Frontal cortex (tissue), 3 donors: ENCODE measurements at regions not wholly inside any gene's neighbourhood (a gene's known extent, or its start where the extent isn't known, plus 50 kb on each side); places are given as distances from the start of the nearest gene placed in this dataset.
"Not testable (repeated sequence)": the region's sequence is repeated elsewhere in the genome, so short reads cannot be mapped to it uniquely, and the experiment has no call there.

Source experiments
- DNase-seq, 2 donors: peaks; one replicate each; pipeline ENCODE4 v3.0.0; 2012; ENCODE audit warnings: low spot score in 2 of 2
- FAIRE-seq: peaks from 2 replicates; lab custom pipeline; 2012; peaks lifted over from hg19 to GRCh38; lab: Jason Lieb, UNC
- donor health status: control.
- donor health status: control.
- donor health status: control.

DNA sequence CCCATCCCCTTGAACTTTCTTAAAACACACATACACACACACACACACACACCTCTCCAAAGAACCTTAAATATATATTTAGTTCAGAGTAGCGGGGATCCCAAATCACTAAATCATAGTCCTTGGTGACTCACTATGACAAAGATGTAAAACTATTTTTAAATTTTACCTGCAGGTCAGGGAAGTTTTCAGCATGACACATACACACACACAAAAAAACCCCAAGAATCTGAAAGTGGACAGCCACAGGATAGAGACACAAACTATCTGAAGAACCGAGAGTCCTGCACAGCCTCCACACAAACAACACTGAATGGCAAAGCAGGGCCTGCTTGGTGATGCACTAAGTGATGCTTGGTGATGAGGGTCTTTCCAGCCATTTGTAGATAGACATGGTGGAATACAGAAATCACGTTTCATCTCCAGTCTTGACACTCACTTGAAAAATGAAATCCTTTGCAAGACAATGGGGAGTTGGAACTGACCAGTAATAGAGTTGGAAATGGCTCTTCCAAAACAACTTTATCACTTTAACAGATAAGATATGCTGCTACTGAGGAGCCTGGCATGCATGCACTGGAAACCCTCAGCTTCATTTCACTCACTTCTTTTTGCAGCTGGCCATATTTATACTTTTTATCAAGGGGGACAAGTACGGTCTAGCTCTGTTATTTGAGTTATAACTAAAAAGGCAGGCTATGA lies 307.3 kb downstream of the RAPGEF2 start:
- no peak for FAIRE-seq
- DNase-seq, result no peak

DNA sequence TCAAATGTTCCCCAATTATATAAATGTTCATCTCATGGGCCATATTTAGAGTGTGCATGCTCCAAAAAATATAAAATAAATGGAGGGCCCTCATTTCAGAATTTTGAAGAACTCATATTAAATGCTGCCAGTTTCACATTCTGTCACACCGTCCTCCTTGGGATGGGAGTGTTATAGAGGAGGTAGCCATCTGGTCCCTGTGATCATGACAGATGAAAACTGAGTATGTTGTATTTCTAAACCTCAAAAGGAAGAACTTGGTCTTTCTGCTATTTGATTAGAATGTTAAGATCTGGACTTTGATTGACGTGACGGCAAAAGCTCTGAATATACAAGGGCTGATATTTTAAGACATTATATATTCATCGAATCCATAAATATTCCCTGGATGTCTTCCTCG lies 308.0 kb downstream of the RAPGEF2 start:
- FAIRE-seq (no peak), DNase-seq (no peak)

DNA sequence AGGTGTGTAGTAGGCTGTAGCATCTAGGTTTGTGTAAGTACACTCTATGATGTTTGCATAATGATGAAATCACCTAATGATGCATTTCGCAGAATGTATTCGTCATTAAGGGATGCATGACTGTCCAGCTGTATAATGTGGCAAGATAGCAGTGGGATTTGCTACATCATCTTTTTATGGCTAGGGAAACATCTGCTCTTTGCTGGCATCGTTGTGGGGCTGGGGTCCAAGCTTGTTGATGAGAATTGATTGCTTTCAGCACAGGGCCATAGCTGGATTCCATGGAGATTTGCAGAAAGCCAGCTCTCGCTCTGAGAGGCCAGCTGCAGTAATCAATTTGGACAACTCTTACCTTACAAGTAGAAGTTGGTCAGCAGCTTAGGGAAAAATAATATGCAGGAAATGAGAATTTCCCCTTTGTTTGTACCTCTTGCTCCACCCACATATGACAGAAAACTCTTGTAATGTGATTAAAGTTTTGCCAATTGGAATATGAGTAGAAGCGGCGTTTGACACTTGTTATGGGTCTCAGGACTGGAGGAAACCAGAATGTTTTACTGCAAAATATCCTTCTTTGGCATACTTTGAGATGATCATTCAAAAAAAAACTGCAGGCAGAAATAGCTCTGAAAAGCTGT lies 310.5 kb downstream of the RAPGEF2 start:
- DNase-seq, result no peak

DNA sequence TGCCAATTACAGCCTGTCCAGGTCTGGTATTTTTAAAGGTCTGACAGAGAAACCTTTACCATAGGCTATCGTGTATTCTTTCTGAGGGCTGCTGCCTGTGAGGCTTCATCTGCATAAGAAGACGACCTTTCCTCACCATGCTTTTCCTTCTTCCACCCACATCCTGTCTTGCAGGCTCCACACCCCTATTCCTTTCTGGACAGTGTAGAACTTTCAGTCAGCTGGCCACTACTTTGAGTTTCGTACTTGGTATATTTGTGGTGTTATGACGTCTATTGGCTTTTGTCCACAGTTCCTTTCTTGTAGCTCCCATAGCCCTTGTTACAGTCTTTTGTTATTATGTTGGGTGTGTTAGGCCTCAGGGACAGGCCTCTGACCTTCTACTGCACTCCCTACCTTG lies 311.4 kb downstream of the RAPGEF2 start:
- no peak for DNase-seq
- FAIRE-seq, result no peak

More for the DNA sequence above, 310.5 kb downstream of the RAPGEF2 start:
- no peak for FAIRE-seq

DNA sequence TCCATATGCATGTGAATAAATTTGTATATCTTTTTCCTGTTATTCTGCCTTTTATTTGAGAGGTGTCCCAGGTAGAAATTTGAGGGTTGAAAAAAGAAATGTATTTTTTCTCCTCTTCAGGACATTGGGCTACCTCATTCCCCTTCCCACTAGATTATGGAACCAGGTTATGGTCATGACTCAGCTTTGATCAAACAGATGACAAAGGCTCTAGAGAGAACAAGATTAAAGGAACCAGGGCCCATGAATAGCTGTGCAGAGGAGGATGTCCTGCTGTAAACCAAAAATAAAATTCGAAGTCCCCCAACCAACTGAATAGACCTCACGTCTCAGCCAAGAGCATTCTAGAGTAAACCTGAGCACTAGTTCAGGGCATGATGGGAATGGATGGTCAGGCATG lies 313.2 kb downstream of the RAPGEF2 start:
- DNase-seq (no peak), FAIRE-seq (no peak)

DNA sequence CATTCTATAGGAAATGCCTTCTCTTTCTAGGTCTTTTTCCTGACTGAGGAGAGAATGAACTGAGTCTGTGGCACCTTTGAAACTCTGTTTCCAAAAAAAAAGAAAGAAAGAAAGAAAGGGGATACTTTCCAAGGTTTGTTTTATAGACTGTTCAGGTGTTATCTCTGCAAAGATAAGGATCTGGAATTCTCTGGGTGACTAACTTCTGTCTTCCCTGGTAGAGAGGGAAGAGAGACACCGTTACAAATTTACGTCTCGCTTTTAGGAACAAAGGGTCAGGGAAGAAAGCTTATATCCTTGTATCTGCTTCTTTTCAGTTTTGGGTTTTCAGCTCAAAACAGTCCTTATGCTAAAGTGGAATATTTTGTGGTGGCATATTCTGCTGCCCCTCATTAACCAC lies 314.1 kb downstream of the RAPGEF2 start:
- FAIRE-seq (no peak), DNase-seq (no peak)

DNA sequence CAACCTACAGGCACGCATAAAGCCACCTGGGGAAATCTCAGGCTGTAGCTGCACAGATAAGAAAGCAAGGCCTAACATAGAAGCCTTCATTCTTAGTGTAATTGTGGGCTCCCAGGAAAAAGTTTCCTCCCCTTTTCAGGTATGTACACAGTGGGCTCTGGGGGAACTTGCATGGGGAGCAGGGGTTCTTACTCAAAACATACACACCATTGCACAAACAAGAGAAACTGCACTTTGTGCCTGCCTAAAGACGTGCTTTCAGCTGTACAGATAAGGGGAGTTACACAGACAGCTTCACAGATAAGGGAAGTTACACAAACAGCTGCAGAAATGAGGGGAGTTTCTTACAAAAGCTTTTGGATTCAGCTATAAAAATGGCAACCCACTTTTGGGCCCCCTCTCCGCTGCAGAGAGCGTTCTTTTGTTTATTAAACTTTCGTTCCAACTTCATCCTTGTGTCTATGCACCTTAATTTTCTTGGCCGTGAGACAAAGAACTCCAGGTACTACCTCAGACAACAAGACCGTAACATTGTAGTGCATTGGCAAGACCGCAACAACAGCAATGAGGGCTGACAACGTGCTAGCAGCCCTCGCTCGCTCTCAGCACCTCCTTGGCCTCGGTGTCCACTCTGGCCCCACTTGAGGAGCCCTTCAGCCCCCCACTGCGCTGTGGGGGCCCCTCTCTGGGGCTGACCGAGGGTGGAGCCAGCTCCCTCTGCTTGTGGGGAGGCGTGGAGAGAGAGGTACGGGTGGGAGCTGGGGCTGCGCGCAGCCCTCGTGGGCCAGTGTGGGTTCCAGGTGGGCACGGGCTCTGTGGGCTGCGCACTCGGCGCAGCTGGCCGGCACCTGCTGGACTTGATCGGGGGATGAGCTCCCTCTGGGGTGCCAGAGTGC lies 317.5 kb downstream of the RAPGEF2 start:
- DNase-seq (no peak), FAIRE-seq (no peak)

DNA sequence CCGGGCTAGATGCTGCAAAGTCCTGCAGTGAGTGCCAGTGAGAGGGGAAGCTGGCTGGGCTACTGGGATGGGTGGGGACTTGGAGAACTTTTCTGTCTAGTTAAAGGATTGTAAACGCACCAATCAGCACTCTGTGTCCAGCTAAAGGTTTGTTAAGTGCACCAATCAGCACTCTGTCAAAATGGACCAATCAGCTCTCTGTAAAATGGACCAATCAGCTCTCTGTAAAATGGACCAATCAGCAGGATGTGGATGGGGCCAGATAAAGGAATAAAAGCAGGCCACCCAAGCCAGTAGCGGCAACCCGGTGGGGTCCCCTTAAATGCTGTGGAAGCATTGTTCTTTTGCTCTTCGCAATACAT lies 318.2 kb downstream of the RAPGEF2 start:
- not testable (repeated sequence) for DNase-seq, FAIRE-seq

DNA sequence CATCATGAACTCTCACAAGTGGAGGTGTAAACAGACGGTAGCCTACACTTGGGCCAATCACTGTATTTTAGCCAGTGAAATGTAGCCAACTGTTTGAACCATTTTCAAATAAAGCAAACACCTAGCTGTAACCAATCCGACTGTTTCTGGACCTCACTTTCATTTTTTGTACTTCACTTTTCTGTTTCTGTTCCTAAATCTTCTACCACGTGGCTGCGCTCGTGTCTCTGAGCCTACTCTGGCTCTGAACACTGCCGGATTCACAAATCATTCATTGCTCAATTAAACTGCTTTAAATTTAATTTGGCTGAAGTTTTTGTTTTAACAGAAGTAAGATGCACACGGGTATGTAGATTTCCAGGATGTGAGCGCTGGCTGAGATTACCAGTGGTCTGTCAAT lies 319.1 kb downstream of the RAPGEF2 start:
- no peak for FAIRE-seq
- no peak for DNase-seq

DNA sequence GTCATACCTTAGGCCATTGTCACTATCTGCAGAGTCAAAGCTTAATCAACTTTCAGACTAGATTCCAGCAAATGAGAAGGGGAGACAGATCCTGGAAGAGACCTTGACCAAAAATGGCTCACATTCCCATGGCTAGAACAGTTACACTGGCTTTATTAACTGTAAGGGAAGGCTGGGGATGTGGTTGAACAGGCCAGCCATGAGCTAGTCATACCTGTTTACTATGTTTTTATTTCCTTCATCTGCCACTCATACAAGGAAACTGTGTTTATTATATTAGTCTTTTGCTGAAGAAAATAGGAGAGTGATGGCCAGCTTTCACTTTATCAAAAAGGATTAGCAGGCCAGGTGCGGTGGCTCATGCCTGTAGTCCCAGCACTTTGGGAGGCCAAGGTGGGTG lies 319.7 kb downstream of the RAPGEF2 start:
- DNase-seq (no peak), FAIRE-seq (no peak)

DNA sequence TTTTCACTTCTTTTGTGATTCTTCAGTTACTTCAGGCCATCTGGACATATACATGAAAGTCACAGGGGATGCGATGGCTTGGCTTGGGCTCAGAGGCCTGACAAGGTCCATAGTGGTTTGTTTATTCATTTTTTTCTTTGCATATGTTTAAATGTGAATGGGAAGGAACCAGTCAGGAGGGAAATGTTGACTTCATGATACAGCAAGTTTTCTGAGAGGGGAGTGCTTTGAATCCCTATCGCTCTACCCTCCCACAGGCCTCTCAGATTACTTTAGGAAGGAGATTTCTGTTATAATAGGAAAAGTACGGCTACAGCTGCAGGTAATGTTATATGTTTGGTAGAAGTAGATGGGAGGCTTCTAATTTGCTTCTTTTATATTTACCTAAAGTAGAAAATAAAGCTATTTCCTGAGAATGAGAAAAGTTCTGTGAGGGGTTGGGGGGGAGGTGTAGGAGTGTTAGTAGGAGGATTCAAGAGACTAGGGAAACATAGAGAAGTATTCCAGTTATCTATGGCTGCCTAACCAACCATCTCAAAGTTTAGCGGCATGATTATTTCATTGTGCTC lies 322.9 kb downstream of the RAPGEF2 start:
- no peak for FAIRE-seq
- DNase-seq, result no peak

DNA sequence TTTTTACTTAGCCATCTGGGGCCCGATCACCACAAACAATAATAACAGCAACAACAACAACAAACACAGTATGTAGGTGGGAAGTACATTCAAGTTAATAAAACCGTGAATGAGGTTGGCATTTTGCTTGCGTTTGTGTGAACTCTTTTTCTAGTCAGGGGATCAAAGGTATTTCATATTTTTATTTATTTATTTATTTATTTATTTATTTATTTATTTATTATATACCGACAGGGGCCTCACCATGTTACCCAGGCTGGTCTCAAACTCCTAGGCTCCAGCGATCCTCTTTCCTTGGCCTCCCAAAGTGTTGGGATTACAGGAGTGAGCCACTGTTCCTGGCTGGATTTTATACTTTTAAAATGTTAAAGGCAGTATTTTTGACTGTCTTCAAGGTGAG lies 325.4 kb downstream of the RAPGEF2 start:
- FAIRE-seq (no peak), DNase-seq (no peak)

DNA sequence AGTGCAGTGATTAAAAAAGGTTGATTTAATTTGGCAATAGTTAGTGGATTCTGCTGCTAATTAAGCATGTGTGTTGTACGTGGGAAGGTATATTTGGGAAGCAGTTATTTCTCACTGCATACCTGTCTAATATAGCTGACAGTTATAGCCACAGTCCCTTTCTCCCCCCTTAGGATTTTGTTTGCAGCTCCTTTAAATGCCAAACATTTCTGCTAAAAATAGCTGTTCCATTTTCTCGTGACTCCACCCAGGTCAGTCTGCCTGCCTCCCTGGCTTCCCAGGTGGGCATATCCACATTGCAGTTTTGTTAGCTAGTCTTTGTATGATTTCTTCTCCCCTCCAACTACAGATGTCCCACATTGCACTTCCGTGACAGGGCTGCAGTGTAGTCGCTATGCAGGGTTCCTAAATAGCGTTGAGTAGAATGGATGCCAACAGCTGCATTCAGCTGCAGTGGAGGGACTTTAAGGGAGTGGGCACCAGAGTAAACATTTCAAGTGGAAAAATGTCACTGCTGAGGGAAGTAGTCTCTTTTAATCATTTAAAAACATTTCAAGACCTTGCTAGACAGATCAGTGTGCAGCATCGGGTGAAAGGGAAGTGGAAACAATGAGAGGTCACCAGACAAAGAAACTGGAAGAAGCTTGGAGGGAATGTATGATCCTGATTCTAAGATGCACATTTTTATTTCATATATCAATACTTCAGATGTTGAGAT lies 326.3 kb downstream of the RAPGEF2 start:
- DNase-seq (no peak), FAIRE-seq (no peak)

DNA sequence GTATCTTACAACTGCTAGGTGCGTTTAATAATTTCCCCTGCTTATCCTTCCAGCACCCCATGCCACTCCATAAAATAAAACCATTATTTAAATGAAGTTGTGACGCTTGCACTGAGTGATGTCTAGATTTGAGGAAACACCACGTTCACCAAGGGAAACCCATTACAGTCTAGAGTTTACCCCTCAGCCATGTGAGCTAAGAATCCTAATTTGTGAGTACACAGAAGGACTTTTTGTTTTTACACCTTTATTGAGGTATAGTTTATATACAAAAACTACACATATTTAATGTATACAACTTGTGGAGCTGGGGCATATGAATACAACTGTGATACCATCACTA lies 326.8 kb downstream of the RAPGEF2 start:
- no peak for FAIRE-seq
- DNase-seq, result no peak

DNA sequence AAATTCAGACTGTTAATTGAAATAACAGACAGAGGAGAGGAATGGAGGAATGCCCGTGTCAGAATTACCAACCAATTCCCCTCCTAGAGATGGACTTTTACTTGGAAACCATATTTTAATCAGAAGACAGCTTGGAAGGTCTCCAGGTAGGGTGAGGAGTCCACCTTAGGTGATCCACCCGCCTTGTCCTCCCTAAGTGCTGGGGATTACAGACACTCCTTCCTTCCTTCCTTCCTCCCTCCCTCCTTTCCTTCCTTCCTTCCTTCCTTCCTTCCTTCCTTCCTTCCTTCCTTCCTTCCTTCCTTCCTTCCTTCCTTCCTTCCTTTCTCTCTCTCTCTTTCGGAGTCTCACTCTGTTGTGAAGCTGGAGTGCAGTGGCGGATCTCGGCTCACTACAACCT lies 328.0 kb downstream of the RAPGEF2 start:
- DNase-seq, result no peak
- no peak for FAIRE-seq

DNA sequence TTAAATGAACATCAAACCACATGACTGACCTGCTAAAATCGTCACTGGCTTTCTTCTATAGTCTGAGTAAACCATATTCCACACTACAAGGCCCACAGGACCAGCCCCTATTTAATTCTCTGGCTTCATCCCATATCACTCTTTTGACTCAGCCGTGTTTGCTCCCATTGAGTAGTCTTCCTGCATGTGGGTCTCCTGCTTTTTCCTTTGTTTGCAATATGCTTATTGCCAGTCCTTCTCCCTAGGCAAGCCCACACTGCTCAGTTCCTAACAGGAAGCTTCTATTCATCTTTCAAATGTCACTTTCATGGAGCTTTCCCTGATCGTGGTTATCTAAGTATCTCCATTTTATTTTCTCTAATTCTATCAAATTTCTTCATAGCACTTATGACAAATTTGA lies 329.6 kb downstream of the RAPGEF2 start:
- no peak for DNase-seq
- no peak for FAIRE-seq

DNA sequence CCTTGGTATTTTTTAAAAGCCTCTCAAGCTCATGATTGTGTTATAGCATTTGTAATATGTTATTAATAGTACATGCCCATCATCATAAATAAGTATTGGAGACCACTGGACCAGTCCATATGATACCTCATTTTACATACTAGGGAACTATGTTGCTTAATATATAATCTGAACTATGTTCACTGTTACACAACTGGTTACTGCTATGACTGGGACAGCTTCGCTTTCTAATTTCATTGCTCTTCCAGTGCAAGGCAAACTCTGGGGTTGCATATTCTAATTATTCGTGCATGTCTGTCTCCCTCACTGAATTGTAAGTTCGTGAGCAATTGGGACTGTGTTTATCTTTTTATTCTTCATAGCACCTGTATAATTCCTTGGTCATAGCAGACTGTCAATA lies 330.5 kb downstream of the RAPGEF2 start:
- no peak for DNase-seq
- FAIRE-seq, result no peak

DNA sequence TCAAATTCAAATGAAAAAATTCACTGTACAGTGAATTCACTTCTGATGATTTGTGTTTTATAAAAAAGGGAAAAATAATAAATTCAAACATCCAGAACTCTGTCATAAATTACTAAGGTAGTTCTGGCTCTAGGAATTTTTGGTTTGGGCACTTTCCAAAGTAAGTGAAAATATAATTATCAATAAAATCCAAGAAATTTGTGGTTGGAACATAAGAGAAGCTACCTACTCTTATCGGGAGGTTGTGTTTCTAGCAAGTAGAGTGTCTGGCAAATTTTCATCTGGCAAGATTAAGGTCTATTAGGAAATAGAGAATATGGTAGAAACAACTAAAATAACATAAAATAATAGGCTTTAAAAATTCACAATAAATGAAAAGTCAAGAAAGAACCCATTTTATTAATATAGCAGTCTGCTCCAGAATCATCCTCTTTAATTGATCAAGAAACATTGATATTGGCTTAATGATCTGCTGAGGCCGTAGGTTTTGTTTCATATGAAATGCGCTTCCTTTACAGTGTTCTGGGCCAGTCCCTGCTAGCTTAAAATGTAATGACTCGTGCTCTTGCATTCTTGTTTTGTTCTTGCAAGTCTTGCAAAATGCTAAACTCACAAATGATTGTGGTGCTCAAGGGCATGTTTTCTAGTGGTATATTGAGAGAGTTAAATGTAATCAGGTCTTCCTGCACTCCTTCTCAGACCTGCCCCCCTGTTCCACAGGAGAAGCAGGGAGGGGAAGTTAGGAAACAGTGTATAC lies 331.4 kb downstream of the RAPGEF2 start:
- no peak for DNase-seq
- FAIRE-seq, result no peak

DNA sequence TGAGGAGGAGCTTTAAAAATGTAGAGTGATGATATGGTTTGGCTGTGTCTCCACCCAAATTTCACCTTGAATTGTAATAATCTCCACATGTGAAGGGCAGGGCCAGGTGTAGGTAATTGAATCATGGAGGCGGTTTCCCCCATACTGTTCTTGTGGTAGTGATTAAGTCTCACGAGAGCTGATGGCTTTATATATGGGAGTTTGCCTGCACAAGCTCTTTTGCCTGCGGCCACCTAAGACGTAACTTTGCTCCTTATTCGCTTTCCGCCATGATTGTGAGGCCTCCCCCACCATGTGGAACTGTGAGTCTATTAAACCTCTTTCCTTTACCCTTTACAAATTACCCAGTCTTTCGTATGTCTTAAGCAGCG lies 332.0 kb downstream of the RAPGEF2 start:
- FAIRE-seq, result no peak
- no peak for DNase-seq
